Mammary epithelial cell (primary cell): ENCODE measurements at regions not wholly inside any gene's neighbourhood (a gene's known extent, or its start where the extent isn't known, plus 50 kb on each side); places are given as distances from the start of the nearest gene placed in this dataset.

Experiments used
- EZH2 ChIP-seq: IDR thresholded peaks from 2 replicates; pipeline ENCODE4 v1.6.1; 2012; ENCODE audit warnings: low read length, inconsistent platforms, borderline replicate concordance
- TF ChIP-seq, protein P1 (sequence below), 2 donors: IDR thresholded peaks in 1 of 2; conservative IDR thresholded peaks in 1 of 2; 2 replicates each; pipeline ENCODE4 v1.5.1; 2011 to 2012; ENCODE audit warnings: inconsistent platforms in 2 of 2, low read length in 2 of 2, mild to moderate bottlenecking in 2 of 2, control low read depth in 1 of 2, low read depth in 1 of 2; ENCODE audit not compliant: insufficient read depth in 1 of 2; ENCODE audit errors: extremely low read depth in 1 of 2

DNA sequence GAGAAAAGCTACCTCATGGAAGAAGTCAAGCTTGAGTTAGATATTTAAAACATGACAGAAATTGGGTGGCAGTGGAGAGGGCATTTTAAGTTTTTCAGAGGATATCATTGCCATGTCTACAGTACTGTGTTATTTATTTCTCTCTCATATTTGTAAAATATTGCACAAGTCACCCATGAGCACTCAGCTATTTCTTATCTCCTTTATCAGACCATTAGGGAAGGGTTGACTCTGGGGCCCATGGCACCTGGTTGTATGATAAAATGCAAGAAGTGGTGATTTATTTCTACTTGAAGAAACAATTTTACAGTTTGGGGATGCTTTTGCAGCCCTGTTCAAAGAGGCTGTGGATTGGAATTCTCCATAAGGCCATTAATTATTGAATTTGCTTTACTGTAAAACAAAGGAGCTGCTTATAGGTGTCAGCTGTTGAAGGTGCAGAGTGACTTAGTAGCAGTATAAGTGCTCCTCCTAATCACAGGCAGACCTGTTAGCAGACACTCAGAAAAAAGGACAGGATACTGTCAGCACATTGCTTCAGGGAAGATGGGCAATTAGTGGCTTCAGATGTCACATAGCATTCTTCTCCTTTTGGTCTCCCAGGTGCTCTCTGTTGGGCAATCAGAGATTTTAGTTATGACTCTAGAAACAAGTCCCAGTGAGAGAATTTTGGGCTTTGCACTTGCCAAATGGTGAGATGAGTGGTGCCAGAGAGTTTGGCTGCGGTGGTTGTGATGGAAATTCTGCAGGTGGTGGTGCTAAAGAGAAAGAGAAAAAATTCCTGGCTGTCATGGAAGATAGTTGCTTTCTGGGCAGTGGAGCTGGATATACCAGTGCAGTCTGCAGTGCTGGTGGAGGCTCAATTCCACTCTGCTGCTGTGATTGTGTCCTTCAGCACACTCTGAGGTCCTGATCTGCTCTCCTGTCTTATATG is 129.7 kb upstream of the ROPN1 start:
- TF ChIP-seq, protein P1, sequence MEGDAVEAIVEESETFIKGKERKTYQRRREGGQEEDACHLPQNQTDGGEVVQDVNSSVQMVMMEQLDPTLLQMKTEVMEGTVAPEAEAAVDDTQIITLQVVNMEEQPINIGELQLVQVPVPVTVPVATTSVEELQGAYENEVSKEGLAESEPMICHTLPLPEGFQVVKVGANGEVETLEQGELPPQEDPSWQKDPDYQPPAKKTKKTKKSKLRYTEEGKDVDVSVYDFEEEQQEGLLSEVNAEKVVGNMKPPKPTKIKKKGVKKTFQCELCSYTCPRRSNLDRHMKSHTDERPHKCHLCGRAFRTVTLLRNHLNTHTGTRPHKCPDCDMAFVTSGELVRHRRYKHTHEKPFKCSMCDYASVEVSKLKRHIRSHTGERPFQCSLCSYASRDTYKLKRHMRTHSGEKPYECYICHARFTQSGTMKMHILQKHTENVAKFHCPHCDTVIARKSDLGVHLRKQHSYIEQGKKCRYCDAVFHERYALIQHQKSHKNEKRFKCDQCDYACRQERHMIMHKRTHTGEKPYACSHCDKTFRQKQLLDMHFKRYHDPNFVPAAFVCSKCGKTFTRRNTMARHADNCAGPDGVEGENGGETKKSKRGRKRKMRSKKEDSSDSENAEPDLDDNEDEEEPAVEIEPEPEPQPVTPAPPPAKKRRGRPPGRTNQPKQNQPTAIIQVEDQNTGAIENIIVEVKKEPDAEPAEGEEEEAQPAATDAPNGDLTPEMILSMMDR (conservative IDR thresholded peaks at IDR 0.05 in 1 of 2, IDR thresholded peaks at IDR 0.05 in 1 of 2; ENCODE audit: extremely low read depth in 1 of 2, insufficient read depth in 1 of 2, low read depth in 1 of 2, low read length in 2 of 2) = no peak
- TF ChIP-seq EZH2 = no peak
